Astrocyte (in vitro differentiated cells and primary cell): ENCODE measurements at regions not wholly inside any gene's neighbourhood (a gene's known extent, or its start where the extent isn't known, plus 50 kb on each side); places are given as distances from the start of the nearest gene placed in this dataset.

ENCODE experiments used
- EZH2 ChIP-seq: IDR thresholded peaks from 2 replicates; pipeline ENCODE4 v1.6.1; 2012; ENCODE audit warnings: mild to moderate bottlenecking, low read length, inconsistent platforms; ENCODE audit not compliant: insufficient read depth
- TF ChIP-seq, protein P1 (sequence below): IDR thresholded peaks from 2 replicates; pipeline ENCODE4 v1.5.1; 2011; ENCODE audit warnings: low read depth, mild to moderate bottlenecking, inconsistent platforms, low read length, moderate library complexity; ENCODE audit not compliant: insufficient read depth

DNA sequence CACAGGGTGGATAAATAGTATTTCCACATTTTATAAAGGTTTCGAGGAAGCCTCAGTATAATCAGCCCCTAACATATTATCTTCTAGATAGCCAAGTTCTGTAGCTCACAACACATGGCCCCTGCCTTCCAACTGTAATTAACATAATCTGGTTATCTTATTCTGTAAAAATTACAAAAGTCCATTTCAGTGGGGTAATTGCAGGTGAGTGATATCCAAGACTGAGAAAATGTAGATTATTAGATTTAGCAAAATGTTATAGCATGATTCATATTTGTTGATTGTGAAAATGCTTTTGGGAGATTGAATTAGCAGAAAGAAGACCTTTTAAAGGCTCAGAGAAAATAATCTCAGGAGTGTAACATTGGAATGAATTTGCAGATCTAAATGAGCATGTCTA lies 168.3 kb upstream of the GPC6 start:
- TF ChIP-seq, protein P1, sequence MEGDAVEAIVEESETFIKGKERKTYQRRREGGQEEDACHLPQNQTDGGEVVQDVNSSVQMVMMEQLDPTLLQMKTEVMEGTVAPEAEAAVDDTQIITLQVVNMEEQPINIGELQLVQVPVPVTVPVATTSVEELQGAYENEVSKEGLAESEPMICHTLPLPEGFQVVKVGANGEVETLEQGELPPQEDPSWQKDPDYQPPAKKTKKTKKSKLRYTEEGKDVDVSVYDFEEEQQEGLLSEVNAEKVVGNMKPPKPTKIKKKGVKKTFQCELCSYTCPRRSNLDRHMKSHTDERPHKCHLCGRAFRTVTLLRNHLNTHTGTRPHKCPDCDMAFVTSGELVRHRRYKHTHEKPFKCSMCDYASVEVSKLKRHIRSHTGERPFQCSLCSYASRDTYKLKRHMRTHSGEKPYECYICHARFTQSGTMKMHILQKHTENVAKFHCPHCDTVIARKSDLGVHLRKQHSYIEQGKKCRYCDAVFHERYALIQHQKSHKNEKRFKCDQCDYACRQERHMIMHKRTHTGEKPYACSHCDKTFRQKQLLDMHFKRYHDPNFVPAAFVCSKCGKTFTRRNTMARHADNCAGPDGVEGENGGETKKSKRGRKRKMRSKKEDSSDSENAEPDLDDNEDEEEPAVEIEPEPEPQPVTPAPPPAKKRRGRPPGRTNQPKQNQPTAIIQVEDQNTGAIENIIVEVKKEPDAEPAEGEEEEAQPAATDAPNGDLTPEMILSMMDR: no peak
- TF ChIP-seq EZH2: no peak
